SH-SY5Y (cell line): ENCODE measurements at regions not wholly inside any gene's neighbourhood (a gene's known extent, or its start where the extent isn't known, plus 50 kb on each side); places are given as distances from the start of the nearest gene placed in this dataset.

Source experiments
- GATA2 ChIP-seq: IDR thresholded peaks from 2 replicates; pipeline ENCODE4 v1.6.1; 2011; ENCODE audit warnings: mild to moderate bottlenecking, low read depth, low read length
- GATA3 ChIP-seq: IDR thresholded peaks from 2 replicates; pipeline ENCODE4 v1.6.1; 2011; ENCODE audit warnings: low read depth, mild to moderate bottlenecking, low read length, moderate library complexity

- TF ChIP-seq GATA3 (no peak), GATA2 (no peak)
Measured at GRCh38 chr14:106528717-106529116, 1002.3 kb downstream of the TMEM121 start.

GRCh38 chr14:106530031-106530422 is 1003.6 kb downstream of the TMEM121 start:
- TF ChIP-seq GATA3 (no peak), GATA2 (no peak)

GRCh38 chr14:106530423-106531107 is 1004.2 kb downstream of the TMEM121 start:
- TF ChIP-seq GATA2 (no peak), GATA3 (no peak)

GRCh38 chr14:106538201-106538600 is 1011.8 kb downstream of the TMEM121 start:
- TF ChIP-seq GATA2 (no peak), GATA3 (no peak)

GRCh38 chr14:106547735-106548434 is 1021.5 kb downstream of the TMEM121 start:
- TF ChIP-seq GATA3 (no peak), GATA2 (no peak)

- TF ChIP-seq GATA2 (no peak), GATA3 (no peak)
Measured at GRCh38 chr14:106549064-106549463, 1022.7 kb downstream of the TMEM121 start.

- TF ChIP-seq GATA3 (no peak), GATA2 (no peak)
Measured at GRCh38 chr14:106551265-106551664, 1024.9 kb downstream of the TMEM121 start.

GRCh38 chr14:106556665-106557289 is 1030.4 kb downstream of the TMEM121 start:
- TF ChIP-seq GATA3 (no peak), GATA2 (no peak)

- TF ChIP-seq GATA2, result no peak
- no peak for TF ChIP-seq GATA3
Measured at GRCh38 chr14:106562451-106562850, 1036.1 kb downstream of the TMEM121 start.

GRCh38 chr14:106564058-106564643 is 1037.8 kb downstream of the TMEM121 start:
- TF ChIP-seq GATA3 (no peak), GATA2 (no peak)

- TF ChIP-seq GATA3, result no peak
Measured at GRCh38 chr14:106578481-106578880, 1052.1 kb downstream of the TMEM121 start.

- no peak for TF ChIP-seq GATA2
- no peak for TF ChIP-seq GATA3
Measured at GRCh38 chr14:106579084-106579483, 1052.7 kb downstream of the TMEM121 start.

GRCh38 chr14:106585692-106586091 is 1059.3 kb downstream of the TMEM121 start:
- TF ChIP-seq GATA3 (no peak), GATA2 (no peak)

- TF ChIP-seq GATA2, result no peak
- TF ChIP-seq GATA3, result no peak
Measured at GRCh38 chr14:106586098-106586704, 1059.8 kb downstream of the TMEM121 start.

GRCh38 chr14:106599209-106599608 is 1072.8 kb downstream of the TMEM121 start:
- no peak for TF ChIP-seq GATA2
- no peak for TF ChIP-seq GATA3
